B cell (primary cell): ENCODE measurements at regions not wholly inside any gene's neighbourhood (a gene's known extent, or its start where the extent isn't known, plus 50 kb on each side); places are given as distances from the start of the nearest gene placed in this dataset.

Source experiments
- ATAC-seq: fragments of 200-7000 bp; cut with Tn5 transposase; one replicate; pipeline ENCODE4 v1.10.0; 2021; ENCODE audit warnings: low read depth, mild to moderate bottlenecking, moderate number of reproducible peaks, moderate library complexity
- CTCF ChIA-PET: fragments of 350-600 bp; sonication (Branson Sonifier 250); formaldehyde crosslinking; loops from one replicate; lab custom pipeline; 2021; ENCODE audit warnings: antibody characterized with exemption, inconsistent platforms; lab: Charles Lee
- POLR2A ChIA-PET: fragments of 350-600 bp; sonication (Branson Sonifier 250); formaldehyde crosslinking; loops from one replicate; lab custom pipeline; 2021; ENCODE audit warnings: antibody characterized with exemption; lab: Charles Lee
- DNase-seq: peaks from one replicate; pipeline ENCODE4 v3.0.0; 2013
- H2AFZ ChIP-seq: 2 replicates; pipeline ENCODE4 v1.6.1; 2012; ENCODE audit warnings: mild to moderate bottlenecking, low read depth, low read length; ENCODE audit not compliant: insufficient read depth, poor library complexity, severe bottlenecking
- H3K27ac ChIP-seq, 2 donors: 1 replicate in 1 of 2; 2 replicates in 1 of 2; pipeline ENCODE4 v1.5.1; 2012 to 2013; ENCODE audit warnings: low read length in 2 of 2, mild to moderate bottlenecking in 2 of 2, moderate library complexity in 1 of 2
- H3K27me3 ChIP-seq, 4 experiments: fragments of 200-600 bp in 1 of 4; sonication (generic) in 1 of 4; replicated peaks in 1 of 4; 1 replicate in 2 of 4; 2 replicates in 2 of 4; pipeline versions ENCODE4 v1.6.1 to v1.7.0; 2013 to 2016; ENCODE audit warnings: low read length in 3 of 4, mild to moderate bottlenecking in 2 of 4, mixed read lengths in 1 of 4, moderate library complexity in 1 of 4; ENCODE audit not compliant: insufficient read depth in 4 of 4, control insufficient read depth in 3 of 4; ENCODE audit errors: control extremely low read depth in 1 of 4
- H3K36me3 ChIP-seq, 2 experiments: replicated peaks in 1 of 2; 1 replicate in 1 of 2; 2 replicates in 1 of 2; pipeline versions ENCODE4 v1.6.1 to v1.7.1; 2013; ENCODE audit warnings: low read length in 1 of 2; ENCODE audit not compliant: insufficient read depth in 2 of 2, control insufficient read depth in 1 of 2; ENCODE audit errors: control extremely low read depth in 1 of 2, extremely low read depth in 1 of 2
- H3K4me1 ChIP-seq, 2 donors: fragments of 200-600 bp in 1 of 2; sonication (generic) in 1 of 2; 1 replicate in 1 of 2; 2 replicates in 1 of 2; pipeline versions ENCODE4 v1.5.1 to v1.6.1; 2013 to 2017; ENCODE audit warnings: low read length in 2 of 2; ENCODE audit not compliant: control insufficient read depth in 2 of 2, insufficient read depth in 2 of 2
- H3K4me2 ChIP-seq: replicated peaks from 2 replicates; pipeline ENCODE3; 2012; ENCODE audit warnings: mild to moderate bottlenecking, low read depth, low read length; ENCODE audit not compliant: poor library complexity, severe bottlenecking
- H3K4me3 ChIP-seq, 5 experiments: fragments of 200-600 bp in 1 of 5; sonication (generic) in 1 of 5; 1 replicate in 3 of 5; 2 replicates in 2 of 5; pipeline versions ENCODE4 v1.5.1 to v1.7.0; 2011 to 2016; ENCODE audit warnings: low read length in 4 of 5, mild to moderate bottlenecking in 4 of 5, low read depth in 2 of 5, control low read depth in 1 of 5, moderate library complexity in 1 of 5; ENCODE audit not compliant: insufficient read depth in 1 of 5; ENCODE audit errors: control extremely low read depth in 1 of 5, extremely low read depth in 1 of 5
- H3K79me2 ChIP-seq: fragments of 200-600 bp; sonication (generic); one replicate; pipeline ENCODE4 v1.6.0; 2016; ENCODE audit warnings: low read length; ENCODE audit not compliant: control insufficient read depth, insufficient read depth
- H3K9ac ChIP-seq: fragments of 200-600 bp; sonication (generic); 2 replicates; pipeline ENCODE4 v1.6.1; 2017; ENCODE audit warnings: mild to moderate bottlenecking, low read length, moderate library complexity
- H3K9me3 ChIP-seq, 3 donors: one replicate each; pipeline versions ENCODE4 v1.6.1 to v1.7.1; 2013; ENCODE audit warnings: low read length in 2 of 3; ENCODE audit not compliant: control insufficient read depth in 2 of 3, insufficient read depth in 1 of 3; ENCODE audit errors: control extremely low read depth in 1 of 3
- H4K20me1 ChIP-seq: 2 replicates; pipeline ENCODE4 v1.6.0; 2012; ENCODE audit warnings: mild to moderate bottlenecking, low read length; ENCODE audit not compliant: insufficient read depth, control insufficient read depth, poor library complexity, severe bottlenecking
- H3K27ac Mint-ChIP-seq: one replicate; pipeline ENCODE4 v1.8.0; 2021; ENCODE audit warnings: mixed read lengths
- H3K27me3 Mint-ChIP-seq: one replicate; pipeline ENCODE4 v1.8.0; 2021; ENCODE audit warnings: mixed read lengths
- H3K4me1 Mint-ChIP-seq: one replicate; pipeline ENCODE4 v1.8.0; 2021; ENCODE audit warnings: mixed read lengths
- H3K4me3 Mint-ChIP-seq: one replicate; pipeline ENCODE4 v1.8.0; 2021; ENCODE audit warnings: mixed read lengths
- H3K9me3 Mint-ChIP-seq: one replicate; pipeline ENCODE4 v1.8.0; 2022; ENCODE audit warnings: mixed read lengths; ENCODE audit not compliant: insufficient read depth
- EZH2 ChIP-seq: IDR thresholded peaks from 2 replicates; pipeline ENCODE4 v1.6.1; 2012; ENCODE audit warnings: borderline replicate concordance, low read depth, mild to moderate bottlenecking, moderate library complexity, low read length; ENCODE audit not compliant: insufficient read depth, poor library complexity, severe bottlenecking
- WGBS: methylation state at CpG from one replicate; pipeline ENCODE4 v1.1.5; 2013; ENCODE audit warnings: missing lambda C conversion rate; ENCODE audit not compliant: insufficient coverage; 5-methylcytosine and 5-hydroxymethylcytosine counted together
- intact Hi-C: fragments of 100-400 bp; cut with micrococcal nuclease; formaldehyde crosslinking; loops from one replicate; pipeline ENCODE4 v1.10.0; 2022
- TF ChIP-seq, protein P1 (sequence below): fragments of 200-600 bp; IDR thresholded peaks from one replicate; pipeline ENCODE4 v1.8.0; 2022; ENCODE audit warnings: antibody characterized with exemption, mild to moderate bottlenecking

DNA sequence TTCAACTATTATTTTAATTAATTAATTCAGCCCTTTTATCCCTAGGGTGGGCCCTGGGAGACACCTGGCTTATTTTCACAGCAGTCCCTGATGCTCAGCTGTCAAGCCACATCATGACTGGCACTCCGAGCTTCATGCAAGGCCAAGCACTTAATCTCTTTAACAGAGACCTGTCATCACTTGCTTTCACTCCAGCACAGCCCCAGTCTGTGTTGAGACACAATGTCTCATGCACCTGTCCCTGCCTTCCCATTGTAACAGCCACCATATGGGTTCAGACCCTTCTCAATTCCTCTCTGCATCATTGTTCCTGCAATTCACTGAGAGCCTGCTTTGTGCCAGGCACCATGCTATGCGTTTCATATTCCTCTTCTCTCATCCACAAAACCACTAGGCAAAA lies 222.2 kb upstream of the TENM4 start:
- H3K27ac Mint-ChIP-seq = no peak overlapping the region
- ChIA-PET CTCF (no interaction called here), POLR2A (no interaction called here)
- H3K4me3 Mint-ChIP-seq = no peak overlapping the region
- Histone ChIP-seq H2AFZ (no peak overlapping the region), H3K4me3 (no peak overlapping the region), H3K9me3 (no peaks in the 10 kb centered on the region), H3K36me3 (no peaks in the 10 kb centered on the region), H3K4me2 (no peak overlapping the region), H3K79me2 (no peaks in the 10 kb centered on the region), H3K9ac (no peak overlapping the region), H3K27ac (no peak overlapping the region), H3K4me1 (no peaks in the 10 kb centered on the region), H3K27me3 (no peaks in the 10 kb centered on the region), H4K20me1 (no peaks in the 10 kb centered on the region)
- no peak for ATAC-seq
- WGBS = 76% methylated on average over 1 of the region's 2 CpGs
- no peaks in the 10 kb centered on the region for H3K4me1 Mint-ChIP-seq
- DNase-seq = no peak
- intact Hi-C loops = no loop called here
- TF ChIP-seq EZH2 = no peak
- TF ChIP-seq, protein P1, sequence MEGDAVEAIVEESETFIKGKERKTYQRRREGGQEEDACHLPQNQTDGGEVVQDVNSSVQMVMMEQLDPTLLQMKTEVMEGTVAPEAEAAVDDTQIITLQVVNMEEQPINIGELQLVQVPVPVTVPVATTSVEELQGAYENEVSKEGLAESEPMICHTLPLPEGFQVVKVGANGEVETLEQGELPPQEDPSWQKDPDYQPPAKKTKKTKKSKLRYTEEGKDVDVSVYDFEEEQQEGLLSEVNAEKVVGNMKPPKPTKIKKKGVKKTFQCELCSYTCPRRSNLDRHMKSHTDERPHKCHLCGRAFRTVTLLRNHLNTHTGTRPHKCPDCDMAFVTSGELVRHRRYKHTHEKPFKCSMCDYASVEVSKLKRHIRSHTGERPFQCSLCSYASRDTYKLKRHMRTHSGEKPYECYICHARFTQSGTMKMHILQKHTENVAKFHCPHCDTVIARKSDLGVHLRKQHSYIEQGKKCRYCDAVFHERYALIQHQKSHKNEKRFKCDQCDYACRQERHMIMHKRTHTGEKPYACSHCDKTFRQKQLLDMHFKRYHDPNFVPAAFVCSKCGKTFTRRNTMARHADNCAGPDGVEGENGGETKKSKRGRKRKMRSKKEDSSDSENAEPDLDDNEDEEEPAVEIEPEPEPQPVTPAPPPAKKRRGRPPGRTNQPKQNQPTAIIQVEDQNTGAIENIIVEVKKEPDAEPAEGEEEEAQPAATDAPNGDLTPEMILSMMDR = no peak
- H3K9me3 Mint-ChIP-seq = no peaks in the 10 kb centered on the region
- no peaks in the 10 kb centered on the region for H3K27me3 Mint-ChIP-seq

- intact Hi-C loops = no loop called here
- H3K9me3 ChIP-seq = no peaks in the 10 kb centered on the region
- Mint-ChIP-seq H3K27ac (no peak overlapping the region), H3K4me3 (no peak overlapping the region), H3K9me3 (no peaks in the 10 kb centered on the region), H3K4me1 (no peaks in the 10 kb centered on the region), H3K27me3 (no peaks in the 10 kb centered on the region)
- CTCF ChIA-PET = no interaction called here
- TF ChIP-seq, protein P1 = no peak
- no peak for TF ChIP-seq EZH2
- H3K36me3 ChIP-seq = no peaks in the 10 kb centered on the region
- no CpG with 5 or more reads among the region's 2 CpGs for WGBS
- DNase-seq = no peak
- no peak overlapping the region for H3K9ac ChIP-seq
- H3K4me2 ChIP-seq = no peak overlapping the region
- H4K20me1 ChIP-seq = no peaks in the 10 kb centered on the region
- no peak overlapping the region for H3K4me3 ChIP-seq
- H3K4me1 ChIP-seq = no peaks in the 10 kb centered on the region
- no peak for ATAC-seq
- H3K27ac ChIP-seq = no peak overlapping the region
- H3K27me3 ChIP-seq = no peaks in the 10 kb centered on the region
- no peak overlapping the region for H2AFZ ChIP-seq
- no peaks in the 10 kb centered on the region for H3K79me2 ChIP-seq
- POLR2A ChIA-PET = no interaction called here
These were observed 220.5 kb upstream of the TENM4 start for GRCh38 chr11:79661373-79661772.
